Right atrium auricular region (tissue), 2 donors: ENCODE measurements at regions not wholly inside any gene's neighbourhood (a gene's known extent, or its start where the extent isn't known, plus 50 kb on each side); places are given as distances from the start of the nearest gene placed in this dataset.
"Not testable (repeated sequence)": the region's sequence is repeated elsewhere in the genome, so short reads cannot be mapped to it uniquely, and the experiment has no call there.

Source experiments
- DNase-seq: peaks from one replicate; pipeline ENCODE4 v3.0.0-alpha.2; 2019; ENCODE audit warnings: low spot score
- H3K27ac ChIP-seq, 2 donors: fragments of 200-600 bp; sonication (generic); 1 replicate in 1 of 2; 2 replicates in 1 of 2; pipeline ENCODE4 v1.5.1; 2016 to 2019
- H3K27me3 ChIP-seq, 2 donors: fragments of 200-600 bp; sonication (generic); one replicate each; pipeline versions ENCODE4 v1.5.1 to v1.6.0; 2017 to 2019
- H3K36me3 ChIP-seq: fragments of 200-600 bp; sonication (generic); one replicate; pipeline ENCODE4 v1.5.1; 2016
- H3K4me1 ChIP-seq, 2 donors: fragments of 200-600 bp; sonication (generic); one replicate each; pipeline versions ENCODE4 v1.5.1 to v1.6.0; 2017 to 2019
- H3K4me3 ChIP-seq, 2 donors: fragments of 200-600 bp; sonication (generic); 1 replicate in 1 of 2; 2 replicates in 1 of 2; pipeline ENCODE4 v1.5.1; 2017 to 2019; ENCODE audit warnings: mild to moderate bottlenecking in 1 of 2, moderate library complexity in 1 of 2
- H3K9me3 ChIP-seq, 2 donors: fragments of 200-600 bp; sonication (generic); one replicate each; pipeline ENCODE4 v1.5.1; 2019
- TF ChIP-seq, protein P1 (sequence below), 2 donors: fragments of 200-600 bp; sonication (generic); IDR thresholded peaks; one replicate each; pipeline ENCODE4 v1.5.1; 2019; ENCODE audit warnings: antibody characterized with exemption in 2 of 2

DNA sequence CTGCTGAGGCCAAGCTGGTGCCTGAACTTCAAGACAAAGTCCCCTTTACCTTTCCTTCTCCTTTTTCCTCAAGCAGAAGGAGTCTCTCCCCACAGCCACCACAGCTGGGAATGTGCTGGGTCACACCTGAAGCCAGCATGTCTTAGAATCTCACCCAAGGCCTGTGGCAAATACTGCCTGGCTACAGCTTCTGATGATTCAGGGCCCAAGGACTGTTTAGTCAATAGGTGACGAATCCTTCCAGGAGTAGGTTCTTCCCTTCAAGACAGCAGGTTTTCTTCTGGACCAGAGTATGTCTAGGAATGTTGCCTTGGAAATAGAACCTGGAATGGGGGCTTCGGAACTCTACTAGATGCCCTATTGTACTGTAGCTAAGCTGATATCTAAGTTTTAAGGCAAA lies 374.6 kb downstream of the KIF20B start:
- Histone ChIP-seq H3K4me1 (no peaks in the 10 kb centered on the region), H3K9me3 (no peaks in the 10 kb centered on the region), H3K36me3 (no peaks in the 10 kb centered on the region), H3K4me3 (no peak overlapping the region), H3K27ac (no peak overlapping the region), H3K27me3 (no peaks in the 10 kb centered on the region)
- no peak for DNase-seq
- TF ChIP-seq, protein P1, sequence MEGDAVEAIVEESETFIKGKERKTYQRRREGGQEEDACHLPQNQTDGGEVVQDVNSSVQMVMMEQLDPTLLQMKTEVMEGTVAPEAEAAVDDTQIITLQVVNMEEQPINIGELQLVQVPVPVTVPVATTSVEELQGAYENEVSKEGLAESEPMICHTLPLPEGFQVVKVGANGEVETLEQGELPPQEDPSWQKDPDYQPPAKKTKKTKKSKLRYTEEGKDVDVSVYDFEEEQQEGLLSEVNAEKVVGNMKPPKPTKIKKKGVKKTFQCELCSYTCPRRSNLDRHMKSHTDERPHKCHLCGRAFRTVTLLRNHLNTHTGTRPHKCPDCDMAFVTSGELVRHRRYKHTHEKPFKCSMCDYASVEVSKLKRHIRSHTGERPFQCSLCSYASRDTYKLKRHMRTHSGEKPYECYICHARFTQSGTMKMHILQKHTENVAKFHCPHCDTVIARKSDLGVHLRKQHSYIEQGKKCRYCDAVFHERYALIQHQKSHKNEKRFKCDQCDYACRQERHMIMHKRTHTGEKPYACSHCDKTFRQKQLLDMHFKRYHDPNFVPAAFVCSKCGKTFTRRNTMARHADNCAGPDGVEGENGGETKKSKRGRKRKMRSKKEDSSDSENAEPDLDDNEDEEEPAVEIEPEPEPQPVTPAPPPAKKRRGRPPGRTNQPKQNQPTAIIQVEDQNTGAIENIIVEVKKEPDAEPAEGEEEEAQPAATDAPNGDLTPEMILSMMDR (IDR thresholded peaks at IDR 0.05): no peak

DNA sequence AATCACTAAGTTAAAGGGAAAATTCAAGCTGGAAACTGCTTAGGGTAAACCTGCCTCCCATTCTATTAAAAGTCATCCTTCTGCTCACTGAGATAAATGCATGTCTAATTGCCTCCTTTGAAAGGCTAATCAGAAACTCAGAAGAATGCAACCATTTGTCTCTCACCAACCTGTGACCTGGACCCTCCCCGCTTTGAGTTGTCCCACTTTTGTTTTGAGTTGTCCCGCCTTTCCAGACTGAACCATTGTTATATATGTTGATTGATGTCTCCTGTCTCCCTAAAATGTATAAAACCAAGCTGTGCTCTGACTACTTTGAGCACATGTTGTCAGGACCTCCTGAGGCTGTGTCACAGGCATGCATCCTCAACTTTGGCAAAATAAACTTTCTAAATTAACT lies 378.4 kb downstream of the KIF20B start:
- Histone ChIP-seq H3K27me3 (no peaks in the 10 kb centered on the region), H3K27ac (no peak overlapping the region), H3K4me1 (no peaks in the 10 kb centered on the region), H3K4me3 (no peak overlapping the region), H3K9me3 (no peaks in the 10 kb centered on the region), H3K36me3 (no peaks in the 10 kb centered on the region)
- TF ChIP-seq, protein P1 (IDR thresholded peaks at IDR 0.05): no peak
- DNase-seq: no peak

DNA sequence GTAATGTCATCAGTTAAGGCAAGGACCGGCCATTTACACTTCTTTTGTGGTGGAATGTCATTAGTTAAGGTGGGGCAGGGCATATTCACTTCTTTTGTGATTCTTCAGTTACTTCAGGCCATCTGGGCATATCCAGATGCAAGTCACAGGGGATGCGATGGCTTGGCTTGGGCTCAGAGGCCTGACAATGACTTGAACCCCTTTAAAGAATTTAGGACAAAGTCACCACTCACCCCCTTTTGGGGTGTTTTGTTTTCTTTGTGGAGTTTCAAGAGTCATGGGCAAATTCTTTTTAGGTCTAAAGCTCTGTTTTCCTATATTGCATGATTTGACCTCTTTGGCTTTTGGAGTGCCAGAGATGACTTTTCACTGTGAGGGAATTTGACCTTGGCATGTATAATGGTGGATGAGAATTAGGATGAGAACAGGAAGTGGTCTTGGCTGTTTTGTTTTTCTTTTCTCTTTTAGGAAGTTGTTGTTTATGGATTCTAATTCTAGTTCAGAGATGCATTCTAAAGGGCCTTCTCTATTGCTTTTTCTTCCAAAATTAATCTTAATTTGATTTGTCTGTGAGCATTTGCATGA lies 385.3 kb downstream of the KIF20B start:
- H3K36me3 ChIP-seq, H3K27ac ChIP-seq, H3K27me3 ChIP-seq, H3K4me3 ChIP-seq, H3K9me3 ChIP-seq, H3K4me1 ChIP-seq, DNase-seq: not testable (repeated sequence)

DNA sequence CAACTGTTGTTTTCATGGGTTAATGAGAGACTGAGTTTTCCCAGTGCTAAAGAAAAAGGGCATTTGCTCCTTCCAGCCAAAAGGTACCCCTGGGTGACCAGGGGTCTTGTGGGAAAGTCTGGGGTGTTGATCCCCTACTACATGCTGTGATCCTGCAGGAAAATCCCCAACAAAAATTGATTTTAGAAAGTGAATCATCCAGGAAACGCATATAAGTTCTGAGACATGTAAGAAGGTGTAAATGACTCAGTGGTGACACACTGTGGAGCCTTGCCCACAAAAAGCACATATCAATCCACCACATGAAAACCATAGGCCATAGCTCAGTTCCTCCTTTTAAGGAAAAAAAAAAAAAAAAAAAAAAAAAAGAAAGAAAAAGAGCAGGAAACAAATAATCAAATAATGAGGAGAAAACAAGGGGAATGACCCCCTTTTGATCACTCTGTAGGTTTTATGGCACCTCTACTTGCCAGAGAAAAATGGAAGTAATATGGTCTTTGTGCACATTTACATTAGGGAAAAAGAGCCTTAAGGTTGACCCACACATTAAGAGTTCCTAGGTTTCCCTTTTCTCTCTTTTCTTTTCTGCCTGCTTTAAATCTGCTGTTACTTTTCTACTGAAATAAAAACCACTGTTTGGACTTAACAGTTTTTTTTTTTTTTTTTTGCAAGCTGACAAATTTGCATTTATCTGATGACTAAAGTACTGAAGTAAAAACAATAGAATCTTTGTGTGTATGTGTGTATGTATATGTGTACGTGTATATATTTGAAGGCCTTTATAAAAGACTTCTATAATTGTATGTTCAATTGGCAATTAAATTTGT lies 386.0 kb downstream of the KIF20B start:
- no peak overlapping the region for H3K4me3 ChIP-seq
- H3K4me1 ChIP-seq: no peaks in the 10 kb centered on the region
- no peak for DNase-seq
- H3K27me3 ChIP-seq: no peaks in the 10 kb centered on the region
- TF ChIP-seq, protein P1 (IDR thresholded peaks at IDR 0.05): no peak
- H3K9me3 ChIP-seq: no peaks in the 10 kb centered on the region
- H3K36me3 ChIP-seq: no peaks in the 10 kb centered on the region
- no peak overlapping the region for H3K27ac ChIP-seq

DNA sequence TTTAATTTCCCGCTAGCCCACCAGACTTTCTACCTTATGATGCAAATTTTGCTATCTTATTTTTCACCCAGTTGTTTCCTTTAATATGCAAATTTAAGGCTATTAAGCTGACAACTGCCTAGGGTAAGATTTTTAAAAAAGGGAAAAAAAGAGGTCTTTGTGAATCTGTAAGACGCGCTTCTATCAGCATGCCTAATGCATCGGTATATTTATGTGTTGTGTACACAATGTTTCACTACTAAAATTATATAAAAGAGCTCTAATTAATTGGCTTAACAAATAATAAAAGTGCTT lies 386.6 kb downstream of the KIF20B start:
- DNase-seq: no peak
- H3K4me1 ChIP-seq: no peaks in the 10 kb centered on the region
- H3K36me3 ChIP-seq: no peaks in the 10 kb centered on the region
- H3K27ac ChIP-seq: no peak overlapping the region
- H3K4me3 ChIP-seq: no peak overlapping the region
- H3K9me3 ChIP-seq: no peaks in the 10 kb centered on the region
- TF ChIP-seq, protein P1 (IDR thresholded peaks at IDR 0.05): no peak
- H3K27me3 ChIP-seq: no peaks in the 10 kb centered on the region

DNA sequence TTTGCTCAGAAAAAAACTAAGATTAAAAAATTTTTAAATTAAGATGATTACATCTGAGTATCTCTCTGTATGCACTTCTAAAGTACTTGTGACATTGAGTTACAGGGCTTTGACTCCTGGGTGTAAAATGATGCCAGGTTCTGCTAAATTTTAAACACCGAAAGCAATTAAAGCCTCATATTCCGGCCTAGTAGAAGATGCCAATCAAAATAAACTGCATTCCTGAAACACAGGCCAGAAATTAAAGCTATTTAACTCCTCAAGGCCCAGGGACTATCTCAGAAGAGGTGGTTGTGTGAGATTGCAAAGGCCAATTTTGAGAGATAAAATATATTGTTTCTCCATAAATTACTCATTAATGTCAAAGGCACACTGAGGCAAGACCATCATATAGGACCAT lies 388.3 kb downstream of the KIF20B start:
- H3K27me3 ChIP-seq: no peaks in the 10 kb centered on the region
- TF ChIP-seq, protein P1 (IDR thresholded peaks at IDR 0.05): no peak
- no peak overlapping the region for H3K27ac ChIP-seq
- no peaks in the 10 kb centered on the region for H3K4me1 ChIP-seq
- DNase-seq: no peak
- H3K4me3 ChIP-seq: no peak overlapping the region
- no peaks in the 10 kb centered on the region for H3K9me3 ChIP-seq
- no peaks in the 10 kb centered on the region for H3K36me3 ChIP-seq
